ENCODE measurements at regions not wholly inside any gene's neighbourhood (a gene's known extent, or its start where the extent isn't known, plus 50 kb on each side); places are given as distances from the start of the nearest gene placed in this dataset.

GRCh38 chr12:63250486-63250885 lies 99.5 kb upstream of the AVPR1A start:
- DNase-seq (ENCODE audit: low read depth) = peak; percentile 35

GRCh38 chr12:63238892-63239291 lies 87.9 kb upstream of the AVPR1A start:
- peak; percentile 62 for DNase-seq (ENCODE audit: low read depth)

- no peak for DNase-seq (ENCODE audit: low read depth)
These were observed 81.9 kb upstream of the AVPR1A start for GRCh38 chr12:63232896-63233295.

GRCh38 chr12:63228853-63229252 lies 77.9 kb upstream of the AVPR1A start:
- no peak for DNase-seq (ENCODE audit: low read depth)

GRCh38 chr12:63226792-63227463 lies 75.9 kb upstream of the AVPR1A start:
- no peak for DNase-seq (ENCODE audit: low read depth)

GRCh38 chr12:63224396-63224795 lies 73.4 kb upstream of the AVPR1A start:
- DNase-seq (ENCODE audit: low read depth) = no peak

- DNase-seq (ENCODE audit: low read depth) = no peak
These were observed 72.1 kb upstream of the AVPR1A start for GRCh38 chr12:63223128-63223527.

- no peak for DNase-seq (ENCODE audit: low read depth)
These were observed 71.6 kb upstream of the AVPR1A start for GRCh38 chr12:63222582-63222981.

GRCh38 chr12:63220921-63221320 lies 69.9 kb upstream of the AVPR1A start:
- DNase-seq (ENCODE audit: low read depth) = no peak

GRCh38 chr12:63212316-63212715 lies 61.3 kb upstream of the AVPR1A start:
- DNase-seq (ENCODE audit: low read depth) = no peak

GRCh38 chr12:63208956-63209355 lies 58.0 kb upstream of the AVPR1A start:
- peak; percentile 44 for DNase-seq (ENCODE audit: low read depth)

GRCh38 chr12:63206909-63207308 lies 55.9 kb upstream of the AVPR1A start:
- peak; percentile 83 for DNase-seq (ENCODE audit: low read depth)

GRCh38 chr12:63206494-63206893 lies 55.5 kb upstream of the AVPR1A start:
- no peak for DNase-seq (ENCODE audit: low read depth)
